ENCODE measurements at regions not wholly inside any gene's neighbourhood (a gene's known extent, or its start where the extent isn't known, plus 50 kb on each side); places are given as distances from the start of the nearest gene placed in this dataset.

DNA sequence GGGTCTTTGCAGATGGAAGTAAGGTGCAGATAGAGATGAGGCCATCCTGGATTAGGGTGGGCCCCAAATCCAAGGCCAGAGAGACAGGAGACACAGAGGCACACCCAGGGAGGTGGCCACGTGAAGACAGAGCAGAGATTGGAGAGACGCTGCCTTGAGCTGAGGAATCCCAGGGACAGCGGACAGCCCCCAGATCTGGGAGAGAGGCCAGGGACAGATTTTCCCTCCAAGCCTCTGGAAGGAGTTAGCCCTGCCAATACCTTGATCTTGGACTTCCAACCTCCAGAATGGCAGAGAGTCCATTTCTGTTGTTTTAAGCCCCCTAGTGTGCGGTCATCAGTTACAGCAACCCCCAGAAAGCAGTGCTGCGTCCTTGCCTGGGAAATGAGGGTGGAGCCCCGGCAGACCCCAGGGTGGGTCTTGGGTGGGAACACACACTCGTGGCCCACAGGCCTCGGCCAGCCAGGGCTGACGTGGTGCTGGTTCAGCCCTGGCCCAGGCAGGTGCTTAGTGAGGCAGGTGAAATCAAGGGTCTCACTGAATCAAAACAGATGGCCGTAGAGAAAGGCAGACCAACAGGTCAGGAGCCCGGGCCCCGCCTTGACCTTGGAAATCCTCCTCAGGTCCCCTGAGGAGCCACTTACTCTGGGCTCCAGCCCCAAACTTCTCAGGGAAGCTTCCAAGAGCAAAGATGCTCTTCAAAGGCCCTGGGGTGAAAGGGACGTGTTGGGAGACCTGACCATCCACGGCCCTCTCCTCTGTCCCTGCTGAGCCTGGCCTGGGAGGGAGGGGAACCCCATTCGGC lies 169.3 kb downstream of the RBFOX3 start:
- DNase-seq: no peak

- DNase-seq: no peak
These were observed 170.6 kb downstream of the RBFOX3 start for GRCh38 chr17:79440251-79440650.

- no peak for DNase-seq
These were observed 171.4 kb downstream of the RBFOX3 start for GRCh38 chr17:79439493-79439892.

DNA sequence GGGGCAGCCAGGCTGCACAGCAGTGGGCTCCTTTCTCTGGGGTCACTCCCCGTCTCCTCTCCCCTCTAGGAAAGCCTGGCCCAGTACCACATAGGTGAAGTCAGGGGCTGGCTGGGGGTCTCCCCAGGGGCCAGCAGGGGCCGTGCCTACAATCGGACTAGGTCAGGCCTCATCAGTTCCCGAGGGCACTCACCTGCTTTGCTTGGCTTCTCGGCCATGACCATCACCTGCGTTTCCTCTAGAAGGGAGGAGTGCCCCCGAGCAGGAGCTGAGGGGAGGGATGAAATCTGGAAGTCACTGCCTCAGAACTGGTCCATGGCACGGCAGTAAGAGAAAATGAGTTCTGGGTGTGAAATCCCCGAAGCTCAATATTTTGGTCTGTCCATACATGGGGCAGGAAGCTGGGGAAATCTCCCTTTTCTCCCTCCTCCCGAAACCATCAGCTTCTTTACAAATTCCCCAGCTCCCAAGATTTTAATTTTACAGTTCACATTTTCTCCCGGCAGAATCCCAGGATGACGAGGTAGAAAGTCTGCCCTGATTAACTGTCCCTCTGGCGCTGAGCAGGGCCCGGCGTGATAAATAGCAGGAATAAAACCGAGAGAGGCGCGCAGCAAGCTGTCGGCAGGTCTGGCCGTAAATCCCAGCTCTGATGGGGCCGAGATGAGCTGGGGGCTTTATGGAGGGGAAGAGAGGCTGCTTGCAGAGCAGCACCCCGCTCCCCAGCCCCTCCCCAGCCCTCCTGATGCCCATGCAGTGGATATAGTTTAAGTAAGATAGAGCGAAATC lies 172.1 kb downstream of the RBFOX3 start:
- DNase-seq: no peak

DNA sequence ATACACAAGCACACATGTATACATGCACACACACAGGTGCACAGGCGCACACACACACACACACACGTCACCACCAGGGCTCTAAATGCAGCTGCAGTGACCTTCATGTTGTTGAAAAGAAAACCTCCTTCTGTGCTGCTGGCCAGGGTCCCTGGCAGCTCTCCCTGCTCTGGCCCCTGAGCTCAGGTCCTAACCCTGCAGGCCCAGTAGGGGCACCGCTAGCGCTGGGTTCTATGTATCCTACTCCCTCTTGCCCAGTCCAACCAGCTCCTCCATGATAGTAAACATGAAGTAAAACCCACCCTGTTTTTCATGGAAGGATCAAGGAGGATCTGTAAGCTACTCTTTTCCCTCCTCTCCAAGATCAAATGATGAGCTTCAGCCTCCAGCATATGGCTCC lies 172.8 kb downstream of the RBFOX3 start:
- no peak for DNase-seq

DNA sequence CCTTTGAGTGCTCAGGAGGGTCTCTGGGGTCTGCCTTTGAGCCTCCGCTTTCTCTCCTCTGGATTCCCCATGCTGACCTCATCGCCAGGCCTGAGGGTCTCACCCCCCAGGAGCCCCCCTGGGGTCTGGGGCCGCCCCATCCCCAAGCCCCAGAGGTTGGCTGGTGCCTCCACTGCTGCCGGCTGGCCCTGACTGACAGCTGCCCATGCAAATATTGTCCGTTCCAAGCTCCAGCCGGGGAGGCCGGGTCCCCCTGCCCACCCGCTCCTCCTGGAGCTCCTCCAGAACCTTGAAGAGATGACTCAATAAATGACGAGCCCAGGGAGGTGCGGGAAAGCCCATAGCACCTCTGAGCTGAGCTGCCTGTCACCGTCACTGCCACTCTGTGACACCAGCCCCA lies 173.8 kb downstream of the RBFOX3 start:
- no peak for DNase-seq

DNA sequence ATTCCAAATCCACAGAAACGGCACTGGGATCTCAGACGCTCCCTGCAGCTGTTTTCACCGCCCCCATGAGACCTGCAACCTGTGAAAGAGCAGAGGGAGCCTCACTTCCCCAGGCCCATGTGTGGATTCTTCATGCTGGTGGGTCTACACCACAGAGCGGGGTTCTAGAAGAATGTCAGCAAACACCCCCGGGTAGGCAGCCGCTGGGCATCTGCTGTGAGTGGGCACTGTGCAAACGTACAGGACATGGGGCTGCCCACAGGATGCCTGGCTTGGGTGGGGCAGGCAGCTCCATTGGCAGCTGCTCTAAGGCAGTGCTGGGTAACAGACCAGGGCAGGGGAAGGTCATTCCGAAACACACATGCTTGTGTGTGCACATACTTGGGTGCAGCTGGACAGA lies 174.9 kb downstream of the RBFOX3 start:
- DNase-seq: no peak

DNA sequence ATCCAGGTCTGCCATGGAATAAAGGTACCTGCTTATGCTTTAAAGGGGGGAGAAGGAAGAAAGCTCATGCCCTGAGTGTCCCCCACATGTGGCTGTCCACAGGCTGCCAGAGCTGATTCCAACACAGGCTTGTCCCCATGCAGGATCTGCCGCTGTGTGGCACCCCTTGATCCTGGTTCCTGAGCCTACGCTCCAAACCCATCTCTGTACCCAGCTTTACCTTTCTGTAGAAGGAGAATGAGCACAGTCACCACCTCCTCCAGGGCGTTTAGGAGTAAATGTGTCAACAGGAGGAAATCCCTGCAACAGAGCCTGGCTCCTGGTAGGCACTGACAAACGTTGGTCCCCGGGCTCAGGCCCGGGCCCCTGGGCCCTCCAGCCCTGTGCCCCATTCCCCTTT lies 175.6 kb downstream of the RBFOX3 start:
- DNase-seq: no peak

GRCh38 chr17:79434215-79434614 lies 176.6 kb downstream of the RBFOX3 start:
- DNase-seq: no peak

GRCh38 chr17:79433379-79433778 lies 177.5 kb downstream of the RBFOX3 start:
- DNase-seq: no peak

DNA sequence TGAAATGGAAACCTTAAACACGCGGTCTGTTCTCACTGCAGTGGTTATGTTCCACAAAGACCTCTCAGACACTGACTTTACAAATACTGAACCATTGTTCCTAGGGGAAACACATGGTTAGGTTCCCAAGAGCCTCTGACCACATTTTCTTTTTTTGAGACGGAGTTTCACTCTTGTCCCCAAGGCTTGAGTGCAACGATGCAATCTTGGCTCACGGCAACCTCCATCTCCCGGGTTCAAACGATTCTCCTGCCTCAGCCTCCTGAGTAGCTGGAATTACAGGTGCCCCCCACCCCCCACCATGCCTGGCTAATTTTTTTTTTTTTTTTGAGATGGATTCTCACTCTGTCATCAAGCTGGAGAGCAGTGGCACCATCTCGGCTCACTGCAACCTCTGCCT lies 179.7 kb downstream of the RBFOX3 start:
- DNase-seq: no peak

- no peak for DNase-seq
These were observed 180.9 kb downstream of the RBFOX3 start for GRCh38 chr17:79429864-79430494.

DNA sequence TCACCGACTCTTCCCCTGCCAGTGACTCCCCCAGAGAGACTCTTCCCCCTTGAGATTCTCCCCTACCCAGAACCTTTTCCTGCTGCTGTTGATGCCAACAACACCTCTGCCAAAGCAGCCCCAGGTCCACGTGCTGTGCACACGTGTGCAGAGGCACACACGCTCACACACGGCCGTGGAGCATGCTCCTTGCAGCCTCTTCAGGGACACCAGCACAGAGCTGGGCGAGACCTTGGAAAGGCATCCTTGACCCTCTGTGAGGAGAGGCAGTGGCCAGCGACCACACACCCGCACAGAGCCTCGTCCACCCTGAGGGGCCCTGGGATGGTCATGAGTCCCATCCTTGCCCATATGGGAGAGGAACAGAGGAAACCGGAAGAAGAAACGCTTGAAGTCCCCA lies 181.9 kb downstream of the RBFOX3 start:
- DNase-seq: no peak

- no peak for DNase-seq
These were observed 183.0 kb downstream of the RBFOX3 start for GRCh38 chr17:79427621-79428539.

- no peak for DNase-seq
These were observed 185.2 kb downstream of the RBFOX3 start for GRCh38 chr17:79425686-79426085.

DNA sequence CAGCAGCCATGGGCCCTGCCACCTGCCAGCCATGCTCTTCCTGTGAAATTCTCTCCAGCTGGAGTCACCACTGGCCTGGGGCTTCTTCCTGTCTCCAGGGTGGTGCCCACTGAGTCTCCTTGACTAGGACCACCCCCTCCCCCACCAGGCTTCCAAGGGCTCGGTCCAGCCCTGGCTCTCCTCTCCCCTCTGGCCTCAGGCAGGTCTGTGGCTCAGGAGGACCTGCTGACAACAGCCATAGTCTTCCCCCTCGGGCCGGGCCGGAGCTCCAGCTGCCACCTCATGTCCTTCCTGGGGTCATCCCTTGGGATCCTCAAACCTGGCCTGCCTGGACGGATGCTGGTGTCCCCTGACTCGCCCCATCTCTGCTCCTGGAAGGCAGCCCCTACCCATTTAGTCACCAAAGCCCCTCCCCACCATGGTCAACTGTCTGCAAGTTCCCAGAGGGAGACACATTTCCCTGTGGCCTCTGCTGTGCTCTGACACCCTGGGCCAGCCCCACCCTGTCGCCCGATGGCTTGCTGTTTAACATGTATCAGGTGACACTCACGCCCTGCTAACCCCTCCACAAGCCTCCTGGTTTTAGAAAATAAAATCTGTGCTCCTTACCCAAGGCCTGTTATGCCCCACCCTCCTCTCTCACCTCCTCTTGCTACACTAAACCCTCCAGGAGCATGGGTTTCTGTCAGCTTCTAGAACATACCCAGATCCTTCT lies 186.2 kb downstream of the RBFOX3 start:
- no peak for DNase-seq

DNA sequence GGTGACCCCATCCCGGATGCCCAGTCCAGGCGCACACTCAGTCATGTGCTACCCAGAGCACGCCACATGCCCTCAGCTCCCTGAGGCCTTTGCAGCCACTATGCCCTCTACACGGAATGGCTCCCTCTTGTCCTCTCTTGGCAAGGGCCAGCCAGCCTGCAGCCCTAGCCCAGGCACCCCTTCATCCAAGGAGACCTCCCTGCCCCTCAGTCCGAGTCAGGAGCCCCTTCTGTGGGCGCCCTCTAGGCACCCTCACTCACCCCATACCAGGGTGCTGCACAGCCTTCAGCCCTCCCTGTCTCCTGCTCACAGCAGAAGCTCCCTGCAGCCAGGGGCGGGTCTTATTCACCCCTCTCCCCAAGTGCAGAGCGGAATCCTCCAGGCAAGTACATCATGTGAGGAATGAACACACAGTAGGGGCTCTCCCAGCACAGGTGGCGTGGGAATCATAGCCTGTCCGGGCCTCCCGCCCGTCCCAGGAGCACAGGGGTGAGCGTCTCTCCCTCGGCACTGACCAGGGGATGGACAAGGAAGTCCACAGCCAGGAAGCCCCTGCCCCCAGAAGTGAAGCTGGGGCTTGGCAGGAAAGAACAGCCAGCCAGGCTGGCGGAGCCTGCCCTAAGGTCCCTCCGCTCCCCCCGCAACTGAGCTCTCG lies 186.9 kb downstream of the RBFOX3 start:
- no peak for DNase-seq

DNA sequence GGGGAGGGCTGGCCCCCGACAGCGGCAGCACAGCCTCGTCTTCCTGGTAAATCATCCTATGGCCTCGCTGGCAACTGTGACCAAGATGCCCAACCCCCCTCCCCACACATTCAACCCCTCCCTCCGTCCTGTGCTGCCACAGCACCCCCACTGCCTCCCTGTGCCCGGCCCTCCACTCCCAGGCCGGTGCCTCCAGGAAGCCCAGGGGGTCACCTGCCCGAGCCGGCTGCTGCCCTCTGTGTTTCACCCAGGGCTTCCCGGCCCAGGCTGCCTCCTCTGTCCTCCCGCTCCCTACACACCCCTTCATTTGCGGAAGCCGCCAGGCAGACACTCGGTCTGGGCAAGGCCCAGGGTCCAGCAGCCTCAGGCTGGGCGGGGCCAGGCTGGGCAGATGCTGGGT lies 188.6 kb downstream of the RBFOX3 start:
- DNase-seq: no peak

DNA sequence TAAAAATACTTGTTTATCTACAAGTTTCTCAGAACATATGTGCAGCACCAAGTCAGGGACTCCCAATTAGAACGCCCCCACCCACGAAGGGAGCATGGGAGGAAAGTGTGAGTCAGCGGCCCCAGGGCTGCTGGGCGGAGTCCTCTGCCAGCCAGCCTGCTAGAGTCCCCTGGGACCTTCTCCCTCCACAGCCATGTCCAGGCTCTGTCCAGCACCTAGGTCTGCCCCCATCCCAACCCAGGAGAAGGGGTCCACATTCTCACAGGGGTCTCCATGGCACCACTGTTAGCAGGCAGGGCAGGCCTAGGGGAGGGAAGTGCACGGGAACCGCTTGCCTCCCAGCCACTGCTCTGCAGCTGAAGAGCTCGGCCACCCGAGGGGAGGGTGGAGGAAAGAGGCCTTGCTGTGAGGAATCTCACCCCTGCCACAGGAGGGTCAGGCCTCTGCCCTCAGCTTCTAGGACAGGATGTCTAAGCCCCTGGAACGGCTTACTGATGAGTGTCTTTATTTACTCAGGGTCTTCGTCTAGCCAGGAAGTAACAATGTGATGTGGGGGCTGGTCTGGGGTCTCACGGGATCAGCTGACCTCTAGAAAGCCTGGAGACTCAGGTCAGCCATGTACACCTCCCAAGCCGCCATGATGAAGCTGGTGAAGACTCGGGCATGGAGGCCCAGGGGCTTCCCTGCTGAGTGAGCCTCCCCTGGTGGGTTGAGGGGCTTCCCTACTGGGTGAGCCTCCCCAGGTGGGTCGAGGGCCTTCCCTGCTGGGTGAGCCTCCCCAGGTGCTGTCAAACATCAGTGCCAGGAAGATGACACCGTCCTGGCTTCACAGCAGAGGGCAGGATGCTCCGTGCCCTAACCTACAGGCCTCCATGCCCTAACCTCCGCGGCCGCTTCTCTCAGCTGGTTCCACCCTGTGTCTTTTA lies 190.3 kb downstream of the RBFOX3 start:
- no peak for DNase-seq

GRCh38 chr17:79417476-79417988 lies 193.3 kb downstream of the RBFOX3 start:
- no peak for DNase-seq
